ENCODE measurements at regions not wholly inside any gene's neighbourhood (a gene's known extent, or its start where the extent isn't known, plus 50 kb on each side); places are given as distances from the start of the nearest gene placed in this dataset.
"Not testable (repeated sequence)": the region's sequence is repeated elsewhere in the genome, so short reads cannot be mapped to it uniquely, and the experiment has no call there.

DNA sequence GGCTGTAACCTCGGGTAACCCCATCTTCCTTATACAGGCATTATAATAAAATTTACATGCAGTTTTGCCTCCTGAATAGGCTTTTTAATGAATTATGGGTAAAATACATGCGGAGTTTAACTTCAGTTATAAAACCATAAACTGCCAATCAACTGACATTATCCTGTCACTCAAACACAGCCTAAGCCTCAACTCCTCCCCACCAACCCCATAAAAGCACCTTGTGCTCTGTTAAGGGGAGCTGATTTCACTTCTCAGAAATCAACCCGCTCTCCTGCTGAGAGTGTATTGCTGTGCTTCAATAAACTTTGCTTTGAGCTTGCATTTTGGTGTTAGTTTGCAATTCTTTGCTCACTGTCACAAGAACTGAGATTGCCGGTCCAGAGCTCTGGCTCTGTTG, 1812.2 kb downstream of the BRINP3 start:
- no peak for DNase-seq

DNA sequence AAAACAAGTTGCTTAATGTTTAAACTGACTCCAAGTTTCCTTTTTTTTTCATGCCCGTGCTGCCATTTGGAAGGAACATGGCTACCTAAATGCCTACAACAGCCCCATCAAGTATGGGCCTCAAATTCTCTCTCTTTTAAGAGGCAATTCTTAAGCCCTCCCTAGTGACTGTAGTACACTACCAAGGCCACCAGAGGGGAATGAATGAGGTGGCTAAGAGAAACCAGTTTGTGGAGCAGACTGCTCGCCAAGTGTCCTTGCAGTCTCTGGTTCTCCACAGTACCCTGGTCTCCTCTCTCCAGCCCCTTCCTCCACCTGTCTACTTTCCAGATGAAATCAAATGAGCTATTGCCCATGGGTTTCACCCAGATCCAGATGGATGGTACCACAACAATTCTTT, 1809.6 kb downstream of the BRINP3 start:
- DNase-seq = no peak

DNA sequence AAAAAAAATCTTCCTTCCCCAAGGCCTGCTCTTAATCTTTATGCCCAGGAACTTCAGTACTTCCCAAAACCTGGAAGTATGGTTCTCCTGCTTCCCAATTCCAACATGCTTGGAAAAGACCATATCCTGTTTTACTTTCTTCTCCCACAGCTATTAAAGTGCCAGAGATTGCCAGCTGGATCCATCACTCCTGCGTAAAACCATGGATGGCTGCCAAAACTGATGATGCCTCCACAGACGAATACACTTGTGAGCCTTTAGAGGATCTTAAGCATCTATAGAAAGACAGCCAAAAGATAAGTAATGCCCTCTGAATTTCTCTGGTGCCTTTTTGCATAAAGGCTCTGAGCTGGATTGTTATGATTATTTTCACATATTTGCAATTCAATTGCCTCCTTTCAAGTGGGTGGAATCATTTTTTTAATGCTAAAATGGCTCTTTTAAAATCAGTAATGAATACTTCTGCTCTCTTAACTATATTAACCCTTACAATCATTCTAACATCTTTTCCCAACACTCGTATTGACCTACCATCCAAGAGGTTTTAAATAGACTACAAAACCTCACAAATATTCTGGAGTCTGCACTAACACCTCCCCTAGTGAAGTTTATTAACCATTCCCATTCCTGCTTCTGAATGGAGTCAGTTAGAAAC, 1807.8 kb downstream of the BRINP3 start:
- DNase-seq = peak; percentile 47

DNA sequence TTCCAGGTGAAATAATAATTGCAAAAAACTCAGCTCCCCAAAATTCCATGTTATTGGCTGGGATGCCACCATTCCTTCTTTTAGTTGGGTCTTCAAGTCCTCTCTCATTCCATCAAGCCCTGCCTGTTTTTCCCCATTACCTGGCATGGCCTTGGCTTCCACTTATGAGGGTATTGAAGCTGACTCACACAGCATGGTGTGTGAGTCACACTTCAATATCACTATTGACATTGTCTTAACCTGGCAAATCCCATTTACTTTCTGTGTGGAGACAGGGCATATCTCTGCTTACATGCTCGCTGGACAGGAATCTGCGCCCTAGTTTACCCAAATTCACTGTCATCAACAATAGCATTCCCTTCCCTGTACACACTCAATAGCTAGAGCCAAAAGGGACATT, 1806.8 kb downstream of the BRINP3 start:
- no peak for DNase-seq

GRCh38 chr1:188672153-188672552, 1805.5 kb downstream of the BRINP3 start:
- DNase-seq = no peak

DNA sequence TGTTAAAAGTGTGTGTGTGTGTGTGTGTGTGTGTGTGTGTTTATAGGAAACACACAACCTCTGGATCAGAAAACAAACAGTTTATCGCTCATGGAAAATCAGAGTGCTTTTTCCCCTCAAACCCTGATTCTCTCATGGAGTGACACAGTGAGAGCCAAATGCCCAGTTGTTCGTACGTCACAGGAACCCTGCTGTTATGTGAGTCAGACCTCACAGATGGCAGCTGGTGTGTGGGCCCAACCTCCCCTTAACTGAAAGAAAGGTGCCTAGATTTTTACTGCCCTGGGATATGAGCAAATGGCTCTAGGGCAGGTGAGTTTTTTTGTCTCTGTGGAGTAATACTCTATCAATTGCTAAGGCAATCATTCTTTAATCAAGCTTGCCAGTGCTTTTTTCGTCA, 1788.1 kb downstream of the BRINP3 start:
- DNase-seq = peak; percentile 10

- DNase-seq = no peak
These were observed 1777.5 kb downstream of the BRINP3 start for GRCh38 chr1:188700116-188700515.

GRCh38 chr1:188706742-188707141, 1770.9 kb downstream of the BRINP3 start:
- DNase-seq = peak; percentile 63

GRCh38 chr1:188708795-188709535, 1768.7 kb downstream of the BRINP3 start:
- DNase-seq = no peak

GRCh38 chr1:188715566-188715965, 1762.1 kb downstream of the BRINP3 start:
- DNase-seq = no peak

- DNase-seq = no peak
These were observed 1757.9 kb downstream of the BRINP3 start for GRCh38 chr1:188719735-188720134.

GRCh38 chr1:188723332-188724020, 1754.2 kb downstream of the BRINP3 start:
- peak; percentile 21 for DNase-seq

GRCh38 chr1:188729039-188729438, 1748.6 kb downstream of the BRINP3 start:
- DNase-seq = no peak

GRCh38 chr1:188735567-188735966, 1742.1 kb downstream of the BRINP3 start:
- no peak for DNase-seq

GRCh38 chr1:188749275-188749674, 1728.4 kb downstream of the BRINP3 start:
- not testable (repeated sequence) for DNase-seq

GRCh38 chr1:188752027-188752426, 1725.6 kb downstream of the BRINP3 start:
- not testable (repeated sequence) for DNase-seq

DNA sequence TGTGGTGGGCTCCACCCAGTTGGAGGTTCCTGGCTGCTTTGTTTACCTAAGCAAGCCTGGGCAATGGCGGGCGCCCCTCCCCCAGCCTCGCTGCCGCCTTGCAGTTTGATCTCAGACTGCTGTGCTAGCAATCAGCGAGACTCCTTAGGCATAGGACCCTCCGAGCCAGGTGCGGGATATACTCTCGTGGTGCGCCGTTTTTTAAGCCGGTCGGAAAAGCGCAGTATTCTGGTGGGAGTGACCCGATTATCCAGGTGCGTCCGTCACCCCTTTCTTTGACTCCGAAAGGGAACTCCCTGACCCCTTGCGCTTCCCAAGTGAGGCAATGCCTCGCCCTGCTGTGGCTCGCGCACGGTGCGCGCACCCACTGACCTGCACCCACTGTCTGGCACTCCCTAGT, 1719.9 kb downstream of the BRINP3 start:
- DNase-seq = not testable (repeated sequence)

- DNase-seq = no peak
These were observed 1716.4 kb downstream of the BRINP3 start for GRCh38 chr1:188761226-188761625.

DNA sequence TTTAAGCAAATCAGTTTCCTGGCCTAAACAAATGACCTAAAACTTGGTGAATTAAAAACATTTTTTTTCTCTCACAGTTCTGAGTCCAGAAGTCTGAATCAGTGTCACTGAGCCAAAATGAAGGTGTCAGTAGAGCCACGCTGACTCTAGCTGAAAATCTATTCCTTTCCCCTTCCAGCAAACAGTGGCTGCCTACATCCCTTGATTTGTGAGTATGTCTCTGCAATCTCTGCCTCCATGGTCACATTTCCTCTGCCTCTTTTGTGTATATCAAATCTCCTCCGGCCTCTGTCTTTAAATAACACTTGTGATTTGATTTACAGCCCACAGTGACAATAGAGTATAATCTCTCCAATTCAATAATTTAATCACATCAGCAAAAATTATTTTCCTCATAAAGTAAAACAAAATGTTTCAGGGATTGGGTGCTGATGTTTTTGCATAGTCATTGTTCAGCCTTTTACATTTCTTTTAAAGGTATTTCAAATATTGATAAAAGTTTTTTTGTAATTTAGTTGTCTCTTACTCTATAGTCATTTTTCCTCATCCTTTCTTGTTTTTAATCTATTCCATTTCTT, 1715.4 kb downstream of the BRINP3 start:
- DNase-seq = no peak

GRCh38 chr1:188763541-188763940, 1714.1 kb downstream of the BRINP3 start:
- no peak for DNase-seq

DNA sequence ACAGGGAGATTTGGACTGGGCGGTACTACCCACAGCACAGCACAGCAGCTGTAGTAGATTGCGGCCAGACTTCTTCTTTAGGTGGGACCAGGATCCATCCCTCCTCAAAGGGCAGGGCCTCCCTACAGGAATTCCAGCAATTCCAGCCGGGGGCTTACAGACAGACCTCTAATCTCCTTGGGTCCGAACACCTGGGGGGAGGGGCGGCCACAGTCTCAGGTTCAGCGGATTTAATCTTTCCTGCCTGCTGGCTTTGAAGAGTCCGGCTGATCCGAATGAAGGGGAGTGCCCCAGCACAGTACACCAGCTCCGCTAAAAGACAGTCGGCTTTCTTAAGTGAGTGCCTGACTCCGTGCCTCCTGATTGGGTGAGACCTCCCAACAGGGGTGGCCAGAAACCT, 1708.5 kb downstream of the BRINP3 start:
- DNase-seq = no peak

DNA sequence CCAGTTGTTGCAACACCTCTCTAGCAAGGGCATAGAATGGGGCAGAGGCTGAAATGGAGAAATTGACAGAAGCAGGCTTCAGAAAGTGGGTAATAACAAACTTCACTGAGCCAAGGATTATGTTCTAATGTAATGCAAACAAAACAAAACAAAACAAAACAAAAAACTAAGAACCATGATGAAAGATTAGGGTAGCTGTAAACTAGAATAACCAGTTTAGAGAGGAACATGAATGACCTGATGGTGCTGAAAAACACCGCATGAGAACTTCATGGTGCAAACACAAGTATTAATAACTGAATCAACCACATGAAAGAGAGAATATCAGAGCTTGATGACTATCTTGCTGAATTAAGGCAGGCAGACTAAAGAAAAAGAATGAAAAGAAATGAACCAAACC, 1707.7 kb downstream of the BRINP3 start:
- no peak for DNase-seq

DNA sequence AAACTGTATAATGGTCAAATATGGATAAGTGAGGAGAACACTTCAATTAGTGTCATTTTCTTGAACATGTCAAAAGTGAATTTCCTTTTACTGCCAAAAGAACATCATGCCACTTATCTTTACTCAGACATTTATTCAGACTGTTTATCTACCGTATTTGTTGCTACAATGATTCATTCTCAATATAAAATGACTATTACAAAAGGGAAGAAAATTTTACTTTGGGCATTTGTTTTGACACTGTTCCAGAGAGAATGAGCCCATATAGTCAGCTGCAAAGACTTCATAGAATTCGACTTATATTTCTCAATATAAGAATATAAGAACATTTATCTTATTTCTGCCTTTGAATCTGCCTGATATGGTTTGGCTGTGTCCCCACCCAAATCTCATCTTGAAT, 1699.1 kb downstream of the BRINP3 start:
- DNase-seq = no peak
